NCI-H524 (cell line): ENCODE measurements at regions not wholly inside any gene's neighbourhood (a gene's known extent, or its start where the extent isn't known, plus 50 kb on each side); places are given as distances from the start of the nearest gene placed in this dataset.
A peak's percentile ranks its signal among the peaks of the same experiment; 100 is the strongest.
"Not testable (repeated sequence)": the region's sequence is repeated elsewhere in the genome, so short reads cannot be mapped to it uniquely, and the experiment has no call there.

Experiments used
- DNase-seq, 2 experiments: peaks; one replicate each; lab custom pipeline; 2025; lab: John Stamatoyannopoulos, UW

DNA sequence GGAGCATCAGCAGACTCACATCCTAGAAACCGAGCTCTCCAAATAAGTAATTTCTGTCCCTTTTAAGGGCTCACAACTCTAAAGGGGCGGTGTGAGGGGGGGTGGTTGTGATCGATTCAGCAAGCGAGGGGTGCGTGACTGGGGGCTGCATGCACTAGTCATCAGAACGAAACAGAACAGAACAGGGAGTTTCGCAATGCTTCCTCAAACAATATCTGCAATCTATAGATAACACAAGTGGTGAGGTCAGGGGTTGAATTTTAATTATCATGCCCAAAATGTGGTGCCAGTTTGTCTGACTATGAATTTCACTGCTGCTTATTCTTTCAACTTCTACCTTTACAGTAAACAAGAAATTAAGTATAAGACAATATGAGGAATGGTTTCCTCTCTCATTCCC is 1003.0 kb upstream of the NCAM2 start:
- no peak for DNase-seq

DNA sequence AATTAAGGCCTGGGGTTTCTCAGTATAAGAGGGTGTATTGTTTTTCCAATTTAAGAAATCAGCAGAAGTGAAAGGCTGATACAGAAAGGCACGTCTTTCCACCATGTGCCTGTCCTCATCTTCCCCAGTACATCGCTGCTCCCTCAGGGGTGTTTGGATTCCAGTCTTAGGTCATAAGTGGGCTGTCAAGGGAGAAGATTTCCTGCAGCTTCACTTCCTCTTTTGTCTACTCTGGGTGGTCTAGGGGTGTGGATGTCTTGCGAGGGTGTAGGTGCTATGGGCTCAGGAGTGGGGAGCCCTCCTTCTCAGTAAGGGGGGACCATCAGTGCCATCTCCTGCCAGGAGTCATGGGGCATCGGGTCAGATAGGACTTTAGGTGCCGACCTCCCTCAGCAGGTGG is 999.8 kb upstream of the NCAM2 start:
- no peak for DNase-seq

DNA sequence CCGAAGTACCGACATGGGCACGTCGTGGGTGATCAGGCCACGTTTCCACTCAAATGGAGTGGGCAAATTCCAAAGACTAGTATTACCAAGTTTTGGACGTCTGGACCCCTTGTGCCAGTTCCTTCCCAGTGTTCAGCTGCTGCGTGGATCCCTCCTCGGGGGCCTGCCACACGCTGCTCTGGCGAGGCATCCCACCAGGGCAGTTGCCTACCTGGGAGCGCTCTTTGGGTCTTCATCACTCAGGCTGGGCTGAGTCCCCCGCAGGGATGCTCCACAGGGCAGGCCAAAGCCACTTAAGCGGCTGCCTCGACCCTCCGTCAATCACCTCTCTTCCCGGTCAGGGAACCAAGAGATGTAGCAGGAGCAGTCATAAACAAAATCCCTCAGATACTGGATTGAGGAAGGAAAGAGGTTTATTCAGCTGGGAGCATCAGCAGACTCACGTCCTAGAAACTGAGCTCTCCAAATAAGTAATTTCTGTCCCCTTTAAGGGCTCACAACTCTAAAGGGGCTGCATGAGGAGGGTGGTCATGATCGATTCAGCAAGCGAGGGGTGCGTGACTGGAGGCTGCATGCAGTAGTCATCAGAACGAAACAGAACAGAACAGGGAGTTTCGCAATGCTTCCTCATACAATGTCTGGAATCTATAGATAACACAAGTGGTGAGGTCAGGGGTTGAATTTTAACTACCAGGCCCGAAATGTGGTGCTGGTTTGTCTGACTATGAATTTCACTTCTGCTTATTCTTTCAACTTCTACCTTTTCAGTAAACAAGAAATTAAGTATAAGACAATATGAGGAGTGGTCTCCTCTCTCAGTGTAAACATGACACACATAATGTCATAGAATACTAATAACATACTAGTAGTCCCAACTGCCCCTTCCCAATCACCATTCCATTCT is 998.6 kb upstream of the NCAM2 start:
- no peak for DNase-seq

DNA sequence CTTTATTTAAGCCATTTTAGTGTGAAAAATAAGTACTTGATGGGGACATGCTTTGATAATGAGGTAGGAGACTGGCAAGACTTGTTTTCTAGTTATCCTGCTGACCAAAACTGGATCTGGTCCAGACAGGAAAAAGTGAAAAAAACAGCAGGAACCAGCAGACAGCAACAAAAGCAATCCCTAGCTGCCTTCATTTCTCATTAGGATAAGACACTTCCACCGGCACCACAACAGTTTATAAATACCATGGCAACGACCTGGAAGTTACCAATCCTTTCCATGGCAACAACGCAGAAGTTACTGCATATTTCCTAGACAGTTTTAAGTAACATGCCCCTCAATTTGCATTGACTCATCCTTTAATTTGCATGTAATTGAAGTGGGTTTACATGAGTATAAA is 993.8 kb upstream of the NCAM2 start:
- DNase-seq: peak; percentile 88 to 94

DNA sequence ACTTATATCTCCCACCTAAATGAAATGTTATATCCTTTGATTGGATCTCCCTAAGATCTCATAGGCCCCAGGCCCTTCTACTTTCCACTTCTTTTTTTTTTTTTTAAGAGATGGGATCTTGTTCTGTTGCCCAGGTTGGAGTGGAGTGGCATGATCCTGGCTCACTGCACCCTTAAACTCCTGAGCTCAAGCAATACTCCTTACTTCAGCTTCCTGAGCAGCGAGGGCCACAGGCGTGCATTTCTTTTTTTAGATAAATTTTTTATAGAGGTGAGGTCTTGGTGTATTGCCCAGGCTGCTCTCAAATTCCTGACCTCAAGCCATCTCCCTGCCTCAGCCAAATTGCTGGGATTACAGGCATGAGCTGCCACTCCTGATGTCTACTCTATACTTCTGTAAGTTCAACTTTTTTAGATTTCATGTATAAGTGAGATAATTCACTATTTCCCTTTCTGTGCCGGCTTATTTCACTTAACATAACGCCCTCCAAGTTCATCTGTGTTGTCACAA is 987.5 kb upstream of the NCAM2 start:
- no peak for DNase-seq

DNA sequence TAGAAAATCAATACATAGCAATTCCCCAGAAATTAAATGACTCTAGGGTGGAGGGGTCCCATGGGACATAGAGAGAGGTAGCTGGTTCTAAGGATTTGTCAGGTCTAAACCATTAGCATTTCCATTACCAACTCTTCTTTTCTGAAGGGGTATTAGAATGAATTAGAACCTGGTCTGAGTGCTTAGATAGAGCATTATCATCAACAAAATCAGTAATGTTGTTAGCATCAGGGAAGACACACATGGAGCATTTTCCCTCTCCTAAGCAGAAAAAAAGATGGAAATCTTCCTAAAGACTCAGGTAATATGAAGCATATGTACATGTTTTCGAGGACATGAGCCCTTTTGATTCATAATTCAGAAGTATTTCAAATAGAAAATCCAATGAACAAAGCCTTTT is 984.4 kb upstream of the NCAM2 start:
- DNase-seq: peak; percentile 1 to 8

DNA sequence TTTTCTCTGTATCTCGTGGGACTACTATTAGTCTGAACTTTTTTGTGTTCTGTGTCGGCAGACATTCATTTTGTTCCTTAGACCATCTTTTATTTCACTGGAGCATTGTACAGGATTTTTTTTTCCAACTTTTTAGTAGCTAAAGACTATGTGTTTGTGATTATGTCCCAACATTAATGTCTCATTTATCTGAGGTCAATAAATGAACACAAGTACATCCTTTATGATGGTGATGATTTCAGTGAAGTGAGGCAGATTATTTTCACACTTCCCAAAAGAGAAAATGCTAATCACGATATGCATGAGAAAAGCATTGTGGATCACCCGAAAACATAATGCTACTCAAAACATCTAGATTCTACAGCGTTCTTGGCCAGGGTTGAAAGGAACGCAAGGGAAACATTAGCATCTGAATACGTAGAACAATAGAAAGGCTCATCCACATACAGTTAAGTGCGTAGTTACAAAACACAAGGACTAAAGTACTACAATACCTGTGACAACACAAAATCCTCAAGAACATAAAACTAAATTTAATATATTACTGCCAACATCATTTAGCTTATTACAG is 981.7 kb upstream of the NCAM2 start:
- no peak for DNase-seq

DNA sequence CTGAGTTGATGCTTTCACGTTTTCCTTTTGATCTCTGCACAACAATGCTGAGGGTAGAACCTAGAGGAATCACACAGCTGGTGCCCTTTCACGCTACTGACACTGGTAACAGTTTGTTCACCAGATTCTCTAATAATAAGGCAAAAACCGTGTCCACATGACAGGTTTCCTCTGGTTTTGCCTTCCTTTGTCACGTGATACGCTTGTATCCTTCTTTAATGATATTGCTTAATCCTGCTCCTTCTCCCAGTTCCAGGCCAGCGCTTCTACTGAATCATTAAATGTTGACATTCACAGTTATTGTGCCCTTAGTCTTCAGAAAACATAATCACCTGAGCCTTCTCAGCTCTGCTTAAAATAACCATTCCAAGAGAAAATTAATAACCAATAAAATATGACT is 978.2 kb upstream of the NCAM2 start:
- DNase-seq: peak in 1 of 2 experiments; percentile 16

DNA sequence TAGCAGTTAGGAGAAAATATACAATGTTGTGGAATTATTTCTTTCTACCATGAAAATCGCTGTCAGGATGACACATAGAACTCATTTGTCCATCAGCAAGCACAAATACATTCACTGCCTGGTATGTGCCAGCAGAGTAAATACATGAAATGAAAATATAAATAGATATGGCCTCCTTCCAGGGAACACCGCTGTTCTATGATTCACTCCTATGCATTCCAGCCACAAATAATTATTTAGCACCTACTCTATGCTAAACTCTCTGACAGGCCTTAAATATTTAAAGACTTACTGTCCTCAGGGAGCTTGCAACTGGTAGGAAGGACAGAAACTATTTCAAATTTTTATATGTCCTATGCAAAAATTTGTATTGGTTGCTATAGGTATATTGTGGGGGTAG is 975.0 kb upstream of the NCAM2 start:
- DNase-seq: no peak

DNA sequence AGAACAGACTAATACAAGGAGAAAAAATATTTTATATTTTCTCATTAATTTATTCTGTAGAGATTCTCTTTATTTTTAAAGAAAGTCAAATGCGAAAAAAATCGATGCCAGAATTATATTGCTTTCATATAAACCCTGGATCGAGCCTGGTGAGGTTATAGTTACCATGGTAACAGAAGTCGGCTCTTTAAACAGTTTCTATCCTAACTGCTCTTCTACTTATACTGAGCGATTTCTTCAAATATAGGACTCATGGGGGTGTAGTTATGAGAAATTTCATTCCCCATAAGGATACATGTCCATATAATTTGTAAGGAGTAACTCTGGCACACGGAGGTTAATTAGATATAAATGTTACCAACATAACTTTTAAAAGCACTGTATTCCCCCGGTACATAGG is 973.5 kb upstream of the NCAM2 start:
- no peak for DNase-seq

DNA sequence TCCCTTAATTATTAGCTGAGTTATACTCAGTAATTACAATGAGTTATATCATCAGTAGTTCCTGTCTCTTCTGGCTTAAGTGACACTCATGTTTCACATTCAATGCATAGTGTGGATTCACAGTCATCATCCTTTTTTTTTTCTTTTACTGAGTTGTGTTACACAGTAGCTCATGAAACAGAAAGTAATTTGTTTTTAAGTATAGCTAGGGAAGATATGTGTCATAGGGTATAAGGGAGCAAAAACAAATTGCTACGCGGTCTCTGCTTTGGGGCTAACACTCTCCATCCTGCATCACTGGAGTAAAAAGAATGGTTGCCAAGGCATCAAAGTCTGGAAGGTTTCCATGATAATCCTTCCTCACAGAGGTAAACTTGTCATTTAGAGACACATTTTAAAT is 971.7 kb upstream of the NCAM2 start:
- DNase-seq: no peak

DNA sequence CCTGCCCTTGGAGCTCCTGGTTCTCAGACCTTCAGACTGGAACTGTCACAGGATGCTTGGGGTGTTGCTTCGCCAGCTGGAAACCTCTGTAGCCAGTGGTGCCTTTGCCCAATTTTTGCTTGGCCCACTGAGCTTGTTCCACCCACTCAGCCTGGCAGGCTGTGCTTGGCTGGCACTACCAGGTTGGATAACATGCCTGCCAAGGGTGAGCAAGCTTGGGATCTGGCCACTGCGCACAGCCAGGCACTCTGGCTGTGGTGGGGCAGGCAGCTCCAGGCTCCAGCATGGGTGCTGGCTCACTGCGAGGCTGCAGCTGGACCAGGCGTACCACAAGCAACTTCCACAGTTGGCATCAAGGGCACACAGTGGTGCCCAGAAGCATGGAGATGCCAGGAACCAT is 967.8 kb upstream of the NCAM2 start:
- DNase-seq: no peak

DNA sequence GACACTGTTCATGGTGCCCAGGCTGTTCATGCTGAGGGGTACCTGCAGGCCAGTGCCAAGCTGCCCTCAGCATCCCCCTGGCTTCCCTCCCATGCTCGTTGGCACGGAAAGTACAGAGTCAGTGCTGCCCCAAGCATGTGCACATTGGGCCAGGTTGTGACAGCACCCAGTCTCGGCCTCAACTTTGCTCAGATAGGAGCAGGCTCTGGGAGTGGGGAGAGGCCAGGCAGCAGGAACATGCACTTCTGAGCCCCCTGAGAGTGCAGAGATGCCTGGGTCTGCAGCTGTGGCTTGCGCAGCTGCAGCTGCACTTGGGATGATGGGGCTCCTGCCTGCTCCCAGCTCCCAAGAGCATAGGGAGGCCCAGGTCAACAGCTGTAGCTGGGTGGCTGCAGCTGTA is 966.4 kb upstream of the NCAM2 start:
- DNase-seq: no peak

DNA sequence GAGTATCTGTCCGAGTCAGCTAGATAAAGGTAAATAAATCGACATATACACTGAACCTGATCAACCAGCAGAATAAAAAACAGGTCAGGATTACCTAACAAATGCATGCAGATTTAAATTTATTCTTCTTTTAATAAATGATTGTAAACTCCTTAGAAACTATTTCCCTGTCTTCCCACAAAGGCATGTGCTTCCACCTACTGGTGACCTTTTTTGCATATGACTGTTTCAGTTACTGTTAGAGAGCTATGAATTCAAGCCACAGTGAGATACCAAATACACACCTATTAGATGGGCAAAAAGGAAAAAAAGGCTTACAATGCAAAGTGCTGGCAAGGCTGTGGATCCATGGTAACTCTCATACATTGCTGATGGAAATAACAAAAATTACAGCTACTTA is 957.4 kb upstream of the NCAM2 start:
- peak in 1 of 2 experiments; percentile 27 for DNase-seq

DNA sequence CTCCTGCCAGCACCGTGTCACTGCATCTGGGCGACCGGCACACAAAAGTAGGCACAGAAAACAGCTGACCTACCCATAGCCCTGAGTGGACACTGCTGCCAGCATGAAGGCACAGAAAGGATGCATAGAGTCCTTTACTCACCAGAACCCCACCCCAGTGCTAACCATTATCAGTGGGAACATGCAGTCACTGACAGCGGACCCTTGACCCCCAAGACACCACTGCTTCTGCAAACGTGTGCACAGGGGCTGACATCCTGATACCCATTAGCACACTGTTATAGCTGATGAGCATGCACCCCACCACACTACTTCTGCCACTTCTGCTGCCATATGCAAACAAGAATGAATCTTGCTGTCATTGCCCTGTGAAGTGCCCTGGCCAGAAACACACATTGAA is 953.0 kb upstream of the NCAM2 start:
- no peak for DNase-seq

DNA sequence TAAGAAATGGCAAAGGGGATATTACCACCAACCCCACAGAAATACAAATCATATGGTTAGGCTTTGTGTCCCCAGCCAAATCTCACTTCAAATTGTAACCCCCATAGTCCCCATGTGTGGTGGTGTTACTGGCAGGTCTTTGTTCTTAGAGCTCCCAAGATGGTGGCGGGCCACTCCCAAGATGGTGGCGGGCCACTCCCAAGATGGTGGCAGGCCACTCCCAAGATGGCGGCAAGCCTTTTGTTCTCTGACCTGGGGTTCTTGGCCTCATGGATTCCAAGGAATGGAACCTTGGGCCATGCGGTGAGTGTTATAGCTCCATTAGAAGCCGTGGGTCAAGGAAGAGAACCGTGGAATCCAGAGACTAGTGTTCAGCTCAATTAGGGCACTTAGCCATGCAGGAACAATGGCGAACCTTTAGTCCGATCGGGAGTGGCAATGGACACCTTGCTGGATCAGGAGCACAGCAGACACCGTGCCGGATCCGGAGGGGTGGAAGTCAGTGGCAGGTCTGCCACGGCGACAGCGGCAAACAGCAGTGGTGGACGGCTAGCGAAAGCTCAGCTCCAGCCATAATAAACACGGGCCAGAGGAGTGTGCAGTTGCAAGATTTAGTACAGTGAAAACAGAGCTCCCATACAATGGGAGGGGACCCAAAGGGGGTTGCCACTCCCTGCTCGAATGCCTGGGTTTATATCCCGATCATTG is 949.9 kb upstream of the NCAM2 start:
- DNase-seq: not testable (repeated sequence)

DNA sequence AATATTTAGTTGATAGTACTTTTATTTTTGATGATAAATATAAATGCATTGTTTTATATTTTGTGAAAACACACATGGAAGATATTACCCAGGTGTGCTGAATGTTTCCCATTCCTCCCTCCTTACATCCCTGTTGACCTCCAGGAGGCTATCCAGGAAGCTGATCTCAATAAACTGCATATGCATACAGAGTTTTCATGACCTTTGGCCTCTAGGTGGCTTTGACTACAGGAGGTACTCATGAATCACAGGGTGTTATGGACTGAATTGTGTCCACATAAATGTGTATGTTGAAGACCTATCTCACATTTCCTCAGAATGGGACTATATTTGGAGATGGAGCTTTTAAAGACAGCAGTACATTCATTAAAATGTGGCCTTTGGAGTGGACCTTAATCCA is 914.9 kb upstream of the NCAM2 start:
- no peak for DNase-seq

DNA sequence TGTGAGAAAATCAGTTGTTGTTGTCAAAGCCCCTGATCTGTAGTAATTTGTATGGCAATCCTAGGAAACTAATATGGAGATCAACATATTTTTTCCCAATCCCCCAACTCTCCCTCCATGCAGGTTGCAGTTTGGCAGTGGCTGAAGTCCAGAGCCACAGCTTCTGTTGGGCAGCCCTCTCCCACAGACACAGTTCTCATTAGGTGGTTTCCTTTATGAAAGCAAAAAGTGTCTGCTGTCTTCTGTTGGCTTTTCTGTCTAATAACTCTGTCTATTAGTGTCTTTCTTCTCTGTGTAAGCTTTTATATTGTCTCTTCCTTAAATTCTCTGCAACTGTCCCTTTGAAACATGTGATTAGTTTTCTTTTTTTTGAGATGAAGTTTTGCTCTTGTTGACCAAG is 914.3 kb upstream of the NCAM2 start:
- no peak for DNase-seq

DNA sequence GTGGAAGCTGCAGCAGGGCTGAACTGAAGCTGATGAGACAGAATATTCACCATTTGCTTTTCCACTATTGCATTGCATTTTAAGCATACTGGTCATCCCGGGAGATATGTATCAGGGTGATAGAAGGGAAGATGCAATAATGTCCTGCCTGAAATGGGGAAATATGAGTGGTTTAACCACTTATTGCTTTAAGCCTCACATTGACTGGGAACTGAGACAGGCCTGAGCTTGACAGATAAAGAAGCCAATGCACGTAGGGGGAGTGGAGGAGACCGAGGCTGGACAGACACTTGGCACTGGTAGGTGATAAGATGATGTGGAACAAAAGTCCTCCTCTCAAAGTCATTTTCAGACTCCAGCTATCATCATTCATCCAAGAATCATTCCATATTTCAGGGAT is 911.7 kb upstream of the NCAM2 start:
- no peak for DNase-seq

DNA sequence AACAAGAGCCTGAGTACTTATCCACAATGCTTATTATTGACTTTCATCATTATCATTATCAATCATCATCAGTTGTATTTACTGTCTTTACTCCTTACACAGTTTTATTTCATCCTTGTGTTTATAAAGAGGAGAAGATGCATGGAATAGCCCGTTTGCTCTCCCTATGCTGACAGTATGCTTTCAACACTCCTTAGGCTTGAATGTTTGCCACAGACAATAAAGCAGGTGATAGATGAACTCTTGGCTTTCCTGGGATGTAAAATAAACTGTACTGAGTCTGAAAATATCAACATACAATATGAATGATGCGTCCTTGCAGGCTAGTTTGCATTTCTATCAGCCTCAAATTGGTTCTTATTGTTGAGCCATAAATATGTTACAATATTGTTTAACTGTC is 891.8 kb upstream of the NCAM2 start:
- DNase-seq: no peak

DNA sequence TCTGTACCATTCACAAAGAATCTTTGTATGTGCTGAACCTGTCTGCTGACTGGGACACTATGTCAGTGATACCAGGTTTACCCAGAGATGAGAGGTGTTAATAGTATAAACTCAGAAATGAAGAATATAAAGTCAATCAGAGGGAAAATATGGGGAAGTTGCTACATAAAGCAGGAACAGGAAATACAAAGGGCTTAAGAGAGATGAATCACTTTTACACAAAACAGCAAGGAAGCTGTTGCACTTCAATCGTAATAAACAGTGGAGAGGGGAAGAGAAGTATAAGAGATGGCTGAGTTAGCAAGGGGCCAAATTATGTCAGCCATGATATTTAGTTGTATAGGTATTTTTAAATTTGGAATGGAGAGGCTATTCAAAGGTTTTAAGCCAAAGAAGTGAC is 890.2 kb upstream of the NCAM2 start:
- DNase-seq: no peak

DNA sequence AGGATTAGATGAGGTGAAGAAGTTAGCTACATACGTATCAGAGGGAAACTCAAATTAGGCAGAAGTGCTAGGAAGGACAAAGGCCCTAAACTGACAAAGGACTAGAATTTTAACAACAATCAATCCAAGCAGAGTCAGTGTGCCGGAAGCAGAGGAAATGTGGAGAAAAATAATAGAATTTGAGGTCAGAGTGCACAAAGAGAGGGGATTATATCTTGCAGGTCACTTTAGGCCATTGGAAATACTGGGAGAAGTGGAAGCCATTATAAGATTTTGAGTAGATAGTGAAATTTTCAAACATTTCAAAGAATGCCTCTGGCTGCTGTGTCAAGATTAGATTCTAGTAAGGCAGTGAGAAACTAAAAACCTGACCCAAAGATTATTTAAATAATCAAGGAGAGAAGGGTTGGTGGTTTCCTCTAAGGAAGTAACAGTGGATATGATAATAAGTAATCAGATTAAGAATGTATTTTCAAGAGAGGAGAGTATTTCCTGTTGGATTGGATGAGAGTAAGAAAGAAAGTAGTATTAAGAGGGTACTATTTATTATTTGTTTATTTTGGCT is 889.2 kb upstream of the NCAM2 start:
- DNase-seq: no peak

DNA sequence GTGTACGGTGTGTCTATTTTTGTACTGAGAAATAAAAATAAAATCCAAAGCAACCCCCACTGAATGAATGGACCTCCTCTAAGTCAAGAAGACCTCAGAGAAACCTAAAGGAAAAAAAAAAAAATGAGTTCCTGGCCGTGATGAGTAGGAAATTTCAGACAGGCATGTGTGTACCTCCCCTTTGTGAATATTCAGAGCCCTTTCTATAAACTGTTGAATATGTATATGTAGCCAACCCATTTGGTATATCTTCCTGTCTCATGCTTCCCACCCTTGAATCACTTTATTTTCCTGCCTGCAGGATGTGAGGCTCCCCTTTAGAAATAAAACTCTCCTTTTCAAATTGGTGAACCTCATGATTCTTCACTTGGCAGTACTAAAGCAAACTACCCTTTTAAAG is 887.8 kb upstream of the NCAM2 start:
- DNase-seq: no peak
